Hematopoietic multipotent progenitor cell treated with erythropoietin and hydrocortisone succinate and interleukin-3 and kit ligand, for 17 days (in vitro differentiated cells): ENCODE measurements at regions not wholly inside any gene's neighbourhood (a gene's known extent, or its start where the extent isn't known, plus 50 kb on each side); places are given as distances from the start of the nearest gene placed in this dataset.
A peak's percentile ranks its signal among the peaks of the same experiment; 100 is the strongest.

Experiments
- DNase-seq: peaks from one replicate; pipeline ENCODE4 v3.0.0-alpha.2; 2015; ENCODE audit warnings: low spot score

- DNase-seq = no peak
Observed at GRCh38 chr14:101706509-101707067, 54.9 kb upstream of the PPP2R5C start.

GRCh38 chr14:101707068-101707842 is 54.3 kb upstream of the PPP2R5C start:
- DNase-seq = peak; percentile 85

GRCh38 chr14:101707863-101708620 is 53.5 kb upstream of the PPP2R5C start:
- DNase-seq = no peak

- no peak for DNase-seq
Observed at GRCh38 chr14:101708853-101709532, 52.5 kb upstream of the PPP2R5C start.

GRCh38 chr14:101709533-101709881 is 52.0 kb upstream of the PPP2R5C start:
- DNase-seq = no peak

GRCh38 chr14:101709962-101710931 is 51.3 kb upstream of the PPP2R5C start:
- no peak for DNase-seq

- no peak for DNase-seq
Observed at GRCh38 chr14:101711041-101711856, 50.3 kb upstream of the PPP2R5C start.
